ENCODE measurements at regions not wholly inside any gene's neighbourhood (a gene's known extent, or its start where the extent isn't known, plus 50 kb on each side); places are given as distances from the start of the nearest gene placed in this dataset.

GRCh38 chr12:18794000-18794399 lies 56.1 kb downstream of the CAPZA3 start:
- in situ Hi-C loops (cut with HindIII; ENCODE audit: low sequenced_read_pairs): no loop called here
- TF ChIP-seq, protein P1, sequence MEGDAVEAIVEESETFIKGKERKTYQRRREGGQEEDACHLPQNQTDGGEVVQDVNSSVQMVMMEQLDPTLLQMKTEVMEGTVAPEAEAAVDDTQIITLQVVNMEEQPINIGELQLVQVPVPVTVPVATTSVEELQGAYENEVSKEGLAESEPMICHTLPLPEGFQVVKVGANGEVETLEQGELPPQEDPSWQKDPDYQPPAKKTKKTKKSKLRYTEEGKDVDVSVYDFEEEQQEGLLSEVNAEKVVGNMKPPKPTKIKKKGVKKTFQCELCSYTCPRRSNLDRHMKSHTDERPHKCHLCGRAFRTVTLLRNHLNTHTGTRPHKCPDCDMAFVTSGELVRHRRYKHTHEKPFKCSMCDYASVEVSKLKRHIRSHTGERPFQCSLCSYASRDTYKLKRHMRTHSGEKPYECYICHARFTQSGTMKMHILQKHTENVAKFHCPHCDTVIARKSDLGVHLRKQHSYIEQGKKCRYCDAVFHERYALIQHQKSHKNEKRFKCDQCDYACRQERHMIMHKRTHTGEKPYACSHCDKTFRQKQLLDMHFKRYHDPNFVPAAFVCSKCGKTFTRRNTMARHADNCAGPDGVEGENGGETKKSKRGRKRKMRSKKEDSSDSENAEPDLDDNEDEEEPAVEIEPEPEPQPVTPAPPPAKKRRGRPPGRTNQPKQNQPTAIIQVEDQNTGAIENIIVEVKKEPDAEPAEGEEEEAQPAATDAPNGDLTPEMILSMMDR (IDR thresholded peaks at IDR 0.05; ENCODE audit: low read depth, low read length): no peak

GRCh38 chr12:18797604-18798003 lies 59.7 kb downstream of the CAPZA3 start:
- no peak overlapping the region for H3K4me3 ChIP-seq (ENCODE audit: low read depth, low read length)
- in situ Hi-C loops (cut with HindIII; ENCODE audit: low sequenced_read_pairs): no loop called here
- DNase-seq (ENCODE audit: low read depth, low spot score): no peak
- TF ChIP-seq, protein P1 (IDR thresholded peaks at IDR 0.05; ENCODE audit: low read depth, low read length): no peak

More at GRCh38 chr12:18794000-18794399, 56.1 kb downstream of the CAPZA3 start:
- no peak overlapping the region for H3K4me3 ChIP-seq (ENCODE audit: low read depth, low read length)
- DNase-seq (ENCODE audit: low read depth, low spot score): no peak

DNA sequence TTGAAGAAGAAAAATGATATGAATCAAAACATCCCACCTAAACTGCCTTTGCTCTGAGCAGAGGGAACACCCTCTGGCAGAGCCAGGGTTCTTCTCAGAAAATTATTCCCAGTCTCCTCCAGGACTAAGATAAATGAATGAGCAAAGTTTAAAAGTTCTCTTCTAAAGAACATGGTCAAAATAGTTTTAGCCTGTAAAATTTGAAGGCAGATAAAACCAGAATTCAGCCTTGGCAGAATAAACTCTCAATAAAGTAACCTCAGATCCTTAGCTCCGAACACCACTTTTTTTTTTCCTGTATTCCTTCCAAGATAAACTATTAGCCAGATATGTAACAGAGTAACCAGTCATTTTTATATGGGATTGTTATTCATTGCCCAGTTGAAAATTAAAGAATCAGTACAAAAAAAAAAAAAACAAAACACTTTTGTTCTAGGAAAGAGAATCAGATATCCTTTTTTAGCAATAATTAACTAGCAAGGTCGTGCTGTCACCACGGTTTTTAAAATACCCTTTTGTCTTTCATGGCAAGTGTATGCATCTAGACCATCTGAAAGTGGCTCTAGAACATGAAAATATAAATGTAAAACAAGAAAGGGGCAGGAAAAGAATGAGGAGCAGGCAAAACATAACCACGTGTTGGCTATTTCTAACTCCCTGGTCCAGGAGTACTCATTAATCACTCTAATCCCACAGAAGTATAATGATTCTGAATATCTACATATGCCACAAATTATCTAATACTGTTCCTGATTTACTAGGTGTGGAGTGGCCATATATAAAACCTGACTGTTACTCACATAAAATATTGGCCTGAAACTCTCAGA lies 60.8 kb downstream of the CAPZA3 start:
- DNase-seq (ENCODE audit: low read depth, low spot score): peak; percentile 20
- in situ Hi-C loops (cut with HindIII; ENCODE audit: low sequenced_read_pairs): no loop called here
- H3K4me3 ChIP-seq (ENCODE audit: low read depth, low read length): no peak overlapping the region
- TF ChIP-seq, protein P1 (IDR thresholded peaks at IDR 0.05; ENCODE audit: low read depth, low read length): no peak

DNA sequence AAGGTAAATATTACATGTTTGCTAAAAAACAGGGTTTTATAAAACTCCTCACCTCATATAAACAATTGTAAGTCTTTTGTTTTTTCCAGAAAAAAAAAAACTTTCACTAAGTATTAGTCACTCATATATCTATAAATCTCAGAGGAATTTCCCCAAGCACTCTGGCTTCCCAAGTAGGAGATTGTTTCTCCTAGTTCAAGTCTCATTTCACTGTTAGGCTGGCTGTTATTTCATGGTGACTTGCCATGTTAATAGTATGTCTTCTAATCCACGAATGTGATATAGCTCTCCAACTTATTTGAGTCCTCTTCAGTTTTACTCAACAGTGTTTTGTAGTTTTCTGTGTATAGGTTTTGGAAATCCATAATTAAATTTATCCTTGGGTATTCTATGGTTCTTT lies 61.6 kb downstream of the CAPZA3 start:
- TF ChIP-seq, protein P1 (IDR thresholded peaks at IDR 0.05; ENCODE audit: low read depth, low read length): no peak
- H3K4me3 ChIP-seq (ENCODE audit: low read depth, low read length): no peak overlapping the region
- DNase-seq (ENCODE audit: low read depth, low spot score): peak; percentile 18
- in situ Hi-C loops (cut with HindIII; ENCODE audit: low sequenced_read_pairs): no loop called here

DNA sequence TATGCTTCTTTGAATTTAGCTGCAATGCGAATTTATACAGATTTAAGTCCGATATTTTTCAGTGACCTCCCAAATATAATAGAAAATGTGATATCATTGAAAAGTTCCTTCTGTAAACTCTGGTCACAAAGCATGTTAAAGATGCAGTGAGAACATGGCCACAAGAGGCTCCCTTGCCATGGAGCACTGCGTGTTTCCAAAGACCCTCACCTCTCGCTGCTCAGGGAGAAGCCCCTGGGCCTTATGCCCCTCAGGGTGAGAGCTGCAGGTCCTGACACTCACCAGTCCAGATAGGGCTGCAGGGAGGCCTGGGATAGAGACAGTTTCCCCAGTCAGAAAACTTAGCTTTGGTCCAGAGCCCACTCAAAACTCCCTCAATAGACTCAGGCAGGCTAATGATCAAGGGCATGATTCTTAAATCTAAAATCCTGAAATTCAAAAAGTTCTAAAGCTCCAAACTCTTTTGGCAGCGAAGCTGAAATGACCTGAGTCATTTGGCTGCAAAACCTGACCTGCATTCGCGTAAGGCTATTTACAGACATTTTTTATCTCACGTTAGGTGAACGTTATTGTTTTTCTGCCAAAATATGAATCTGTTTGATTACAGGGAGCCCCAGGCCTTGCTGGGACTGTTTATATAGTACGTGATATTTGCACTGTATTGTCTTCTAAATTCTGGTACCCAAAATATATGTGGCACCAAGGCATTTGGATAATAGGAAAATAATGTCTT lies 67.8 kb downstream of the CAPZA3 start:
- DNase-seq (ENCODE audit: low read depth, low spot score): no peak
- TF ChIP-seq, protein P1 (IDR thresholded peaks at IDR 0.05; ENCODE audit: low read depth, low read length): no peak
- in situ Hi-C loops (cut with HindIII; ENCODE audit: low sequenced_read_pairs): no loop called here
- no peak overlapping the region for H3K4me3 ChIP-seq (ENCODE audit: low read depth, low read length)

DNA sequence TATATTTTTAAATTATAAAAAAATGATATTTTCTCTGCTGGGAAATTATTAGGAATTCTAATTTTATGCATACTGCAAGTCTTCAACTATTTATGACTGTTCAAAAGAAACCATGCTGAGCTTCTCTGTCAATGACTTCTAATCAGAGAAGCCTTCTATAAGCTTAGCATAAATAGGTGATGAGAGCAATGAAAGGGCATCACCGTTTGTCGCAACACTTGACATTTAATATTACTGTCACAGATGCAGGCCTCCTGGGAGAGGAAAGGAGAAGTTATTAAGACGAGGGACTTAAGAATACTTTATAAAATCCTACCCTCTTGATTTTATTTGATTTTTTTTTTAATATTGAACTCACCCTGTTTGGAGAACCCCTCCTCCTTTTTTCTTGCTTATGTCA lies 69.8 kb downstream of the CAPZA3 start:
- DNase-seq (ENCODE audit: low read depth, low spot score): no peak

More for the DNA sequence above, 69.8 kb downstream of the CAPZA3 start:
- in situ Hi-C loops (cut with HindIII; ENCODE audit: low sequenced_read_pairs): no loop called here
- TF ChIP-seq, protein P1 (IDR thresholded peaks at IDR 0.05; ENCODE audit: low read depth, low read length): no peak
- no peak overlapping the region for H3K4me3 ChIP-seq (ENCODE audit: low read depth, low read length)

Measured in astrocyte of the spinal cord (primary cell).